Transverse colon (tissue), 4 donors: ENCODE measurements at regions not wholly inside any gene's neighbourhood (a gene's known extent, or its start where the extent isn't known, plus 50 kb on each side); places are given as distances from the start of the nearest gene placed in this dataset.

Experiments
- POLR2A ChIP-seq: fragments of 450-650 bp; IDR thresholded peaks from one replicate; pipeline ENCODE4 v1.6.1; 2016; ENCODE audit warnings: antibody characterized with exemption, mild to moderate bottlenecking, moderate library complexity
- POLR2AphosphoS5 ChIP-seq, 3 donors: sonication (generic); formaldehyde crosslinking; IDR thresholded peaks; one replicate each; pipeline ENCODE4 v1.6.1; 2016; ENCODE audit warnings: antibody characterized with exemption in 3 of 3
- TF ChIP-seq, protein P1 (sequence below), 5 experiments: fragments of 200-600 bp in 3 of 5; fragments of 450-650 bp in 2 of 5; sonication (generic) in 3 of 5; IDR thresholded peaks; 1 replicate in 2 of 5; 2 replicates in 3 of 5; pipeline ENCODE4 v1.5.1; 2016 to 2017; ENCODE audit warnings: antibody characterized with exemption in 5 of 5, inconsistent platforms in 3 of 5, mild to moderate bottlenecking in 2 of 5, moderate library complexity in 1 of 5

DNA sequence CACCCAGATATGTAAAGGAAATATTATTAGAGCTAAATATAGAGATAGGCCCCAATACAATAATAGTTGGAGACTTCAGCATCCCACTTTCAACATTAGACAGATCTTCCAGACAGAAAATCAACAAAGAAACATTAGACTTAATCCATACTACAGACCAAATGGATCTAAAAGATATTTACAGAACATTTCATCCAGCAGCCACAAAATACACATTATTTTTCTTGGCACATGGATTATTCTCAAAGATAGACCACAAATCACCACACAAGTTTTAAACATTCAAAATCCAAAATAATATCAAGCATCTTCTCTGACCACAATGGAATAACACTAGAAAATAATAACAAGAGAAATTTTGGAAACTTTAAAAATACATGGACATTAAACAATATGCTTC is 1159.1 kb upstream of the CITED2 start:
- TF ChIP-seq, protein P1, sequence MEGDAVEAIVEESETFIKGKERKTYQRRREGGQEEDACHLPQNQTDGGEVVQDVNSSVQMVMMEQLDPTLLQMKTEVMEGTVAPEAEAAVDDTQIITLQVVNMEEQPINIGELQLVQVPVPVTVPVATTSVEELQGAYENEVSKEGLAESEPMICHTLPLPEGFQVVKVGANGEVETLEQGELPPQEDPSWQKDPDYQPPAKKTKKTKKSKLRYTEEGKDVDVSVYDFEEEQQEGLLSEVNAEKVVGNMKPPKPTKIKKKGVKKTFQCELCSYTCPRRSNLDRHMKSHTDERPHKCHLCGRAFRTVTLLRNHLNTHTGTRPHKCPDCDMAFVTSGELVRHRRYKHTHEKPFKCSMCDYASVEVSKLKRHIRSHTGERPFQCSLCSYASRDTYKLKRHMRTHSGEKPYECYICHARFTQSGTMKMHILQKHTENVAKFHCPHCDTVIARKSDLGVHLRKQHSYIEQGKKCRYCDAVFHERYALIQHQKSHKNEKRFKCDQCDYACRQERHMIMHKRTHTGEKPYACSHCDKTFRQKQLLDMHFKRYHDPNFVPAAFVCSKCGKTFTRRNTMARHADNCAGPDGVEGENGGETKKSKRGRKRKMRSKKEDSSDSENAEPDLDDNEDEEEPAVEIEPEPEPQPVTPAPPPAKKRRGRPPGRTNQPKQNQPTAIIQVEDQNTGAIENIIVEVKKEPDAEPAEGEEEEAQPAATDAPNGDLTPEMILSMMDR (IDR thresholded peaks at IDR 0.05), result no peak
- no peak for TF ChIP-seq POLR2A
- TF ChIP-seq POLR2AphosphoS5 (IDR thresholded peaks at IDR 0.05), result no peak
